ENCODE measurements at regions not wholly inside any gene's neighbourhood (a gene's known extent, or its start where the extent isn't known, plus 50 kb on each side); places are given as distances from the start of the nearest gene placed in this dataset.

- DNase-seq (ENCODE audit: low read depth), result no peak
These were observed 104.5 kb upstream of the CCDC150 start for GRCh38 chr2:196535061-196535460.

DNA sequence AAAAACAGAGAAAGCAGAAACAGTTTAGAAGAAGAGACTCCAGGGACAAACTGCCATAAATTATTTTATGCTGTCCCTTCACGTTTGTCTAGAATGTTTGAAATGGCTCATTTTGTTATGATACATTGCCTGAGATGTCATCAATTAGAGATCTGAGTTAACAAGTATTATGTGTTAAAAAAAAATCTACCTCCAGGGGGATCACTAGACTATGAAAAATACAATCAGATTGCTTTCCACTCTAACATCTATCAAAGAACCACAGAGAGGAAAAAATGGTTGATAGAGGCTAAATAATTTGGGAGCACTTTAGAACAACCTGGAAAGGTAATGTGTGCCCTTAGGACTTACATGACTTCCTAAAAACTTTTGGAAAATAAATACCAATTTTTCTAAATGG lies 103.8 kb upstream of the CCDC150 start:
- no peak for DNase-seq (ENCODE audit: low read depth)

GRCh38 chr2:196537311-196537710 lies 102.2 kb upstream of the CCDC150 start:
- DNase-seq (ENCODE audit: low read depth), result no peak

GRCh38 chr2:196538189-196538588 lies 101.3 kb upstream of the CCDC150 start:
- no peak for DNase-seq (ENCODE audit: low read depth)

DNA sequence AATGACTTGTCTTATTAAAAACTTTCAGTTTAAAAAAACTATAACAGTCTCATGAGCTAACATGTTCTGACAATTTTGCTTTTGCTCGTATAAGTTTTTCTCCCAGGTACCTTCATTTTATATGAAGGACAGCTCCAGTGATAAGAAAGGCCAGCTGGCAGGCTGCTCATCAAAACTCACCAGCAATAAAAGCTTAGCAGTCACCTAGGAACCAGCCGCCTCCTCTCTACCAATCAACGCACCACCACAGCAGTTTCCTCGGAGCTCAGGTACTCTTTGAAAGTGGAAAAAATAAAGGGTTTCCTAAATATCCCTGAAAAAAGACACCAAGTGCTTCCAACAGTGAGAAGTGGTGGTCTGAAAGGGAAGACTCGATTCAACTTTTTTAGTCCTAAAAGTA lies 100.9 kb upstream of the CCDC150 start:
- no peak for DNase-seq (ENCODE audit: low read depth)

DNA sequence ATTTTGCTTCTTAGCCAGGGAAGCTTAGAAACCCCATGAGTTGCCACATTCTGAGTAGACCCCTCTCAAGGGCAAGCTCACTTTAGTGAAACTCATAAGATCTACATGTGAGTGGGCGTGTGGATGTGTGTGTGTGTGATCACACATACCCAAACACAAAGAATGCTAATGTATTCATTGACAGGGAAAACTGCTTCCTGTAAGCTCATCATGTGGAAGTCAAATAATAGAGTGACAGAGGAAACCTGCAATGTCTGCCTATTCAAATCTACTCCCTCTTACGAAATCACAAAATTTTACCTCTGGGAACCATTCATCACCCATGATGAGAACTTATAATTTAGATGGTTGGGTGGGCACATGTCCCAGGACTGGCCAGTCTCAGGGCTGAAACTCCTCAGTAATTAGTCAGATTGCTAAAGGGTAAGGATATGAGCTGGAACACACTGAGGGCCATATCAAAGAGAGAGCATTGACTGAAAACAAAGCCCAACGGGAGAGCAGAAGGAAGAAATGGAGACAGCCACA lies 94.5 kb upstream of the CCDC150 start:
- DNase-seq (ENCODE audit: low read depth), result no peak

DNA sequence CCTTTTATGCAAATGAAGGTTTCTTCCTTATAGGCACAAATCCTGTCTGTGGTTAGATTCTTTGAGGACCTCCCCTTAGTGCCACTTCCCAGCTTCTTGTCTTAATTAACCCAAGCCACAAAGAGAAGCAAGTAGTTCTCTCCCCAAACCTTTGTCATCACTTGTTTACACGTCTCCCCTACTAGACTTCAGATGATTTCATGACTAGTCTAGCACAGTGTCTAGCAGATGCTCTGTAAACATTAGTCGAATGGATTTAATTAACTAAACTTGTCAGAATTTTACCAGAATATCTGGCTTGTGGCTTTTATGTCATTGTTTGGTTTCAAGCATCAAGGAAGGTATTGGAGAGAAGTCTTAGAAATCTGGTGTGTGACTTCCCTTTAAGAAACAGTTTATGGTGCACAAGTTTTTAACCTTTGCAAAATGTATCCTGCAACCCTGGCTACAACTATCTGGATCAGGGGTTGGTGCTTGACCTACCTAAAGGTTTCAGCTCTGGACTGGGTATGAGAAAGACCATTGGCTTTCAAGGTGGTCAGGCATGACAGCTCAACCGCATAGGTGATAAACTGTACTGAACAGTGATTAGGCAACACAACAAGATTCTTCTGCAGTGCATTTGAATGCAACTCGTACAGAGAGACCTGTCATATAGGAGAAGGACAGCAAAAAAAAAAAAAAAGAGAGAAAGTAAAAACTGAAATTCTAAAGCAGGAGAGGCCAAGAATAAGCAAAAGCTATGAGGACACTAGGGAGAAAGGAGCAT lies 93.2 kb upstream of the CCDC150 start:
- no peak for DNase-seq (ENCODE audit: low read depth)

DNA sequence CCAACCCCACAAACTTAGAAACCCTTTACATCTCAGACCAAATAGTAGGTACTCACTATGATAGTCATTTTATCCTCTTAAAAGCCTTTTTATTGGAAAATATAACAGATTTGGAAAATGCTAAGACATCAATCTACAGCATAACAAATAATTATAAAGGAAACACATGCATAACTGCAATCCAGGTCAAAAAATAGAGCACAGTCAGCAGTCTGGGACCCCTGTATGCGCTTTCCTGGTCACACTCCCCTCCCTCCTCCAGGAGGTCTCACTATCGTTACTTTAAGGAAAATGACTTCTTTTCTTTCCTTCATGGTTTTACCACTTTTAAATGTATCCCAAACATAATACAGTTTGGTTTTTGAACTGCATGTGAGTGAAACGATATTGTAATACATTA lies 90.5 kb upstream of the CCDC150 start:
- no peak for DNase-seq (ENCODE audit: low read depth)

DNA sequence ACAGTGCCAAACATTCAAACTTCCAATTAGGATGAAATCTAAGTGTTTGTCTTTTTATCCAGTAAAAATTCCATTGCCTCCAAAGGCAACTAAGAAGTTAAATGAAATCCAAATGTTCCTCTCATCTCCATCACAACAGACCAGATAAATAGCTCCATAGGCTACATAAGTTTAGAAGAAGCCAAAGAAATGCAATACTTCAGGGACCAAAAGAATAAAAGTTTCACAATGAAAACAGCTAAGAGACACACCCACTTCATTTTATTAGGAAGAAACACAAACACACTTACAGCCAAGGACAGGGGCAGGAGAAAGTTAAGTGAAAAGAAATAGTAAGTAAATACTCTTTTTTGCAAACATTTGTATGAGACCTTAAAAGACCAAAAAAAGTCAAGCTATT lies 88.5 kb upstream of the CCDC150 start:
- DNase-seq (ENCODE audit: low read depth), result no peak

GRCh38 chr2:196555161-196555560 lies 84.4 kb upstream of the CCDC150 start:
- DNase-seq (ENCODE audit: low read depth), result no peak

DNA sequence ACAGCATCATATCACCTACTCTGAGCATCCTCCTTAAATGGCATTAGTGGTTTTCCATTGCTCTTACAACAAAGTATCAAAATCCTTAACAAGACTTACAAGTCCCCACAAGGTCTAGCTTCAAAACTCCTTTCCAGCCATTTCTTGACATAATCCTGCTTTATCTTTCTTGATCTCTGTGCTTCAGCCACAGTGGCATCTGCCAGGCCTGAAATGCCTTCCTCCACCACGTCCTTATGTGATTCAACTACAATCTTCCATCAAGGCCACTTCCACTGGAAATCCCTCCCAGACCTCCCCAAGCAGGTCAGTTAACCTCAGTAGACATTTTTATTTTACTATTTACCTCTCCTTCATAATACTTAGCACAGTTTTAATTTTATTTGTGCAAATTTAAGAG lies 83.8 kb upstream of the CCDC150 start:
- no peak for DNase-seq (ENCODE audit: low read depth)

GRCh38 chr2:196558497-196558896 lies 81.0 kb upstream of the CCDC150 start:
- no peak for DNase-seq (ENCODE audit: low read depth)

GRCh38 chr2:196563876-196564275 lies 75.6 kb upstream of the CCDC150 start:
- no peak for DNase-seq (ENCODE audit: low read depth)

- no peak for DNase-seq (ENCODE audit: low read depth)
These were observed 74.3 kb upstream of the CCDC150 start for GRCh38 chr2:196565106-196565765.

DNA sequence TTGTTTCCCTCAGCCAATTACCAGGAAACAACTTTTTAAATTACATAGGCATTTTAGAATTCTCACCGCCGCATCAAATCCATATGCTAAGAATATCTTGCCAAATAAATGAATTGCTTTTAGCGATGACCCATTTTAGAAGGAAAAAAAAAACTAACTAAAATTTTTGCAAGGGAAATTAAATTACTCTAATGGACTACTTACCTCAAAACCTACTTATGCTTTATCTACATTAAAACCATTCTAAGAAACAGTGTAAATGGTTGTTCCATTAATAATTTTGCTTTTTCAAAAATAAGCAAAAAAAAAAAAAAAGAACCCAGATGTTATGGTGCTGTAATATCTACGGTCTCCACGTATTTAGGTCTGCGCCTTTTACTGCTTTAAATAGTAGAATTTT lies 73.5 kb upstream of the CCDC150 start:
- DNase-seq (ENCODE audit: low read depth), result no peak

DNA sequence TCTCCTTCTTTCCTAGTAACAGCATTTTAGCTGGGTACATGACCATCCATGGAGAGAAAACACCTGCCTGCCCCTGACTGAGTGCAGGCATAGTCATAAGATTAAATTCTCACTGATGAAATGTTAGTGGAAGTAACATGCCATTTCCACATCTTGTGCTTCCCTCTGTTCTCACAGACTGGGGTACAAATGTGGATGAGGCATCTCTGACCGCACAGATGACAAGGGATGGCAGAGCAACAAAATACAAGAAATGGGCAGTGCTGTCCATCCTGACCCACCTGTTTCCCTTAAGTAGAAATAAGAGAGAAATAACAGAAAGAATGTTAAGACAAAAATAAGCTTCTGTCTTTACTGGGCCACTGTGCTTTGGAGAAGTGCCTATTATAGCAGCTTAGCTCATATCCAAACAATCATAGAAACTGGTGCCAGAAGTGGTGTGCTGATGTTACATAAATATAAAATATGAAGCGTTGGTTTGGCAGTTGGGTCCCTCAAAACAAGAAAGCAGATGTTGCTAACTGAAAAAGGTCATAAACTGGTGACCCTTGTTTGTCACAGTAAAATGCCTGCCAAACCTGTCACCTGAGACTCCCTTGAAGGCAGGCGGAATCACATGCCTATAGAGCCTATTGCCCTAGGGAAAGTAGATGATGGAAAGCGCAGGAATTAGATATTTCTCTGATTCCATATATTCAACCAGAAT lies 72.4 kb upstream of the CCDC150 start:
- DNase-seq (ENCODE audit: low read depth), result no peak

DNA sequence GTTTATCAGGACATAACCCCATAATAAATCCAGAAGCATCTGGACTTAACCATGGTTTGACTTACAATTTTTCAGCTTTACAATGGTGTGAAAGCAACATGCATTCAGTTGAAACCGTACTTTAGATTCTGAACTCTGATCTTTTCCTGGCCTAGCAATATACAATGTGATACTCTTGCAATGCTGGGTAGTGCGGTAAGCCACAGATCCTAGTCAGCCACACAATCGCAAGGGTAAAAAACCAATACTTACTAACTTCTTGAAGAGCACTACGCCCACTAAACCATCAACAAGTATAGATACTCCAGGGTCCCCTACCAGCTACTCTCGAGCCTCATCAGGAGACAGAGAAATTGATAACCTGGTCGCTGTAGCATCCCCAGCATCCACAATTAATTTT lies 71.0 kb upstream of the CCDC150 start:
- DNase-seq (ENCODE audit: low read depth), result no peak

GRCh38 chr2:196584903-196585302 lies 54.6 kb upstream of the CCDC150 start:
- no peak for DNase-seq (ENCODE audit: low read depth)

- no peak for DNase-seq (ENCODE audit: low read depth)
These were observed 53.0 kb upstream of the CCDC150 start for GRCh38 chr2:196586511-196586991.

GRCh38 chr2:196587056-196587455 lies 52.5 kb upstream of the CCDC150 start:
- no peak for DNase-seq (ENCODE audit: low read depth)

- no peak for DNase-seq (ENCODE audit: low read depth)
These were observed 51.8 kb upstream of the CCDC150 start for GRCh38 chr2:196587739-196588138.

DNA sequence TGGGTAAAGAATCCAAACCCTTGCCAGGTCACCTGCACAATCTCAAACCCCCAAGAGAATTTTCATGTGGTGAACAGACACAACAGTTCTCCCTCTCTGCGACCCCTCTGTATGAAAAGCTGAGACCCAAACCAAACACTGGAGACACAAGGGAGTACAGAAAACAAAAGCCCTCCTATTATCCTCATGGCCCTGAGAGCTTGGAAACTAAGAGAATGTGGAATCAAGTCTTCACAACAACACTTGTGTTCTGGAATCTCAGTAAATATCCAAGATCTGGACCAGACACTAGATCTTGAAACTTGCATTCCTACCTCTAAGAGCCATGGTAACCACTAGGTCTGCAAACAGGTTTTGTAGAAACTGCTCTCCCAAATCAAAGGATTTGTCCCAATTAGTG lies 50.1 kb upstream of the CCDC150 start:
- no peak for DNase-seq (ENCODE audit: low read depth)

Measured in stimulated activated CD4-positive, alpha-beta T cell treated with anti-CD3 and anti-CD28 coated beads, Interleukin-2, amount 100 ng/mL, for 4 hours (primary cell).